ENCODE measurements at regions not wholly inside any gene's neighbourhood (a gene's known extent, or its start where the extent isn't known, plus 50 kb on each side); places are given as distances from the start of the nearest gene placed in this dataset.

DNA sequence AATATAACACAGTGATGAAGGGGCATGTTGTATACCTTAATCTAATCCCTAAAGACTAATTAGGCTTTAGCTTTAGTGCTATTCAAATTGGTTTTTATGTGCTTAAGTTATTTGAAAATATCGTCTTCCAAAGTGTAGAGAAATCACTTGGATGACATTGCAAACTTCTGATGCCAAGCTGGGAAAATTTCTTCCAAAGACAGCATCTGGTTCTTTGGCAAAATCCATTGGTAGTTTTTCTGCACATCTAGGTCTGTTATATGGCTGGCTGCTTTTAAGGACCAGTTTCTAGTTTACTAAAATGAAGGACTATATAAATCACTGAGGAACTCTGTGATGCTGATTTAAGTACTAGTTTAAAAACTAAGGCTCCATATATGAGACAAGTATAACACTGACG is 2362.3 kb downstream of the PCDH9 start:
- TF ChIP-seq, protein P1, sequence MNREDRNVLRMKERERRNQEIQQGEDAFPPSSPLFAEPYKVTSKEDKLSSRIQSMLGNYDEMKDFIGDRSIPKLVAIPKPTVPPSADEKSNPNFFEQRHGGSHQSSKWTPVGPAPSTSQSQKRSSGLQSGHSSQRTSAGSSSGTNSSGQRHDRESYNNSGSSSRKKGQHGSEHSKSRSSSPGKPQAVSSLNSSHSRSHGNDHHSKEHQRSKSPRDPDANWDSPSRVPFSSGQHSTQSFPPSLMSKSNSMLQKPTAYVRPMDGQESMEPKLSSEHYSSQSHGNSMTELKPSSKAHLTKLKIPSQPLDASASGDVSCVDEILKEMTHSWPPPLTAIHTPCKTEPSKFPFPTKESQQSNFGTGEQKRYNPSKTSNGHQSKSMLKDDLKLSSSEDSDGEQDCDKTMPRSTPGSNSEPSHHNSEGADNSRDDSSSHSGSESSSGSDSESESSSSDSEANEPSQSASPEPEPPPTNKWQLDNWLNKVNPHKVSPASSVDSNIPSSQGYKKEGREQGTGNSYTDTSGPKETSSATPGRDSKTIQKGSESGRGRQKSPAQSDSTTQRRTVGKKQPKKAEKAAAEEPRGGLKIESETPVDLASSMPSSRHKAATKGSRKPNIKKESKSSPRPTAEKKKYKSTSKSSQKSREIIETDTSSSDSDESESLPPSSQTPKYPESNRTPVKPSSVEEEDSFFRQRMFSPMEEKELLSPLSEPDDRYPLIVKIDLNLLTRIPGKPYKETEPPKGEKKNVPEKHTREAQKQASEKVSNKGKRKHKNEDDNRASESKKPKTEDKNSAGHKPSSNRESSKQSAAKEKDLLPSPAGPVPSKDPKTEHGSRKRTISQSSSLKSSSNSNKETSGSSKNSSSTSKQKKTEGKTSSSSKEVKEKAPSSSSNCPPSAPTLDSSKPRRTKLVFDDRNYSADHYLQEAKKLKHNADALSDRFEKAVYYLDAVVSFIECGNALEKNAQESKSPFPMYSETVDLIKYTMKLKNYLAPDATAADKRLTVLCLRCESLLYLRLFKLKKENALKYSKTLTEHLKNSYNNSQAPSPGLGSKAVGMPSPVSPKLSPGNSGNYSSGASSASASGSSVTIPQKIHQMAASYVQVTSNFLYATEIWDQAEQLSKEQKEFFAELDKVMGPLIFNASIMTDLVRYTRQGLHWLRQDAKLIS (CRISPR knock-in tag; IDR thresholded peaks at IDR 0.05; ENCODE audit: borderline replicate concordance): no peak
- TF ChIP-seq, protein P2, sequence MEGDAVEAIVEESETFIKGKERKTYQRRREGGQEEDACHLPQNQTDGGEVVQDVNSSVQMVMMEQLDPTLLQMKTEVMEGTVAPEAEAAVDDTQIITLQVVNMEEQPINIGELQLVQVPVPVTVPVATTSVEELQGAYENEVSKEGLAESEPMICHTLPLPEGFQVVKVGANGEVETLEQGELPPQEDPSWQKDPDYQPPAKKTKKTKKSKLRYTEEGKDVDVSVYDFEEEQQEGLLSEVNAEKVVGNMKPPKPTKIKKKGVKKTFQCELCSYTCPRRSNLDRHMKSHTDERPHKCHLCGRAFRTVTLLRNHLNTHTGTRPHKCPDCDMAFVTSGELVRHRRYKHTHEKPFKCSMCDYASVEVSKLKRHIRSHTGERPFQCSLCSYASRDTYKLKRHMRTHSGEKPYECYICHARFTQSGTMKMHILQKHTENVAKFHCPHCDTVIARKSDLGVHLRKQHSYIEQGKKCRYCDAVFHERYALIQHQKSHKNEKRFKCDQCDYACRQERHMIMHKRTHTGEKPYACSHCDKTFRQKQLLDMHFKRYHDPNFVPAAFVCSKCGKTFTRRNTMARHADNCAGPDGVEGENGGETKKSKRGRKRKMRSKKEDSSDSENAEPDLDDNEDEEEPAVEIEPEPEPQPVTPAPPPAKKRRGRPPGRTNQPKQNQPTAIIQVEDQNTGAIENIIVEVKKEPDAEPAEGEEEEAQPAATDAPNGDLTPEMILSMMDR (IDR thresholded peaks at IDR 0.05): no peak
- no peak for TF ChIP-seq ELF4 (CRISPR knock-in tag; IDR thresholded peaks at IDR 0.05; ENCODE audit: low read depth)
- TF ChIP-seq, protein P3, sequence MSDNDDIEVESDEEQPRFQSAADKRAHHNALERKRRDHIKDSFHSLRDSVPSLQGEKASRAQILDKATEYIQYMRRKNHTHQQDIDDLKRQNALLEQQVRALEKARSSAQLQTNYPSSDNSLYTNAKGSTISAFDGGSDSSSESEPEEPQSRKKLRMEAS (CRISPR knock-in tag; IDR thresholded peaks at IDR 0.05): no peak
